ENCODE measurements at regions not wholly inside any gene's neighbourhood (a gene's known extent, or its start where the extent isn't known, plus 50 kb on each side); places are given as distances from the start of the nearest gene placed in this dataset.

DNA sequence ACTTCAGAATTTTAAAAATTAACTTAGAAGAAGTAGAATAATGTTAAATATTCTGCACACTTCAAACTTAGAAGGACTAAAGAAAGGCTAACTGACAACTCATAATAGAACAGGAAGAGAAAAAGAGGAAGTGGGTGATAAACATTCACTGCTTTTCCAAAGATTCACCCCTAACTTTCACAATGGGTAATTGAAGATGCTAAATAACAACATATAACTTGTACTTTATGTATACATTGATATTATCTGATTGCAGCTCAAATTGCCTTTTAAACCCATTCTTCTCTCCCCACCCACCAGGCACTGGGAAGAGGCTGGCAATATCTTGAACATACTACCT lies 376.6 kb downstream of the EFNA5 start:
- Histone ChIP-seq H3K4me3 (no peak overlapping the region), H3K27ac (no peak overlapping the region), H3K36me3 (no peaks in the 10 kb centered on the region), H3K9me3 (no peaks in the 10 kb centered on the region), H3K27me3 (no peaks in the 10 kb centered on the region), H3K4me1 (no peaks in the 10 kb centered on the region)
- DNase-seq: no peak
- intact Hi-C loops (cut with DNase I; ENCODE audit: low total_unique reads): no loop called here
- TF ChIP-seq, protein P1, sequence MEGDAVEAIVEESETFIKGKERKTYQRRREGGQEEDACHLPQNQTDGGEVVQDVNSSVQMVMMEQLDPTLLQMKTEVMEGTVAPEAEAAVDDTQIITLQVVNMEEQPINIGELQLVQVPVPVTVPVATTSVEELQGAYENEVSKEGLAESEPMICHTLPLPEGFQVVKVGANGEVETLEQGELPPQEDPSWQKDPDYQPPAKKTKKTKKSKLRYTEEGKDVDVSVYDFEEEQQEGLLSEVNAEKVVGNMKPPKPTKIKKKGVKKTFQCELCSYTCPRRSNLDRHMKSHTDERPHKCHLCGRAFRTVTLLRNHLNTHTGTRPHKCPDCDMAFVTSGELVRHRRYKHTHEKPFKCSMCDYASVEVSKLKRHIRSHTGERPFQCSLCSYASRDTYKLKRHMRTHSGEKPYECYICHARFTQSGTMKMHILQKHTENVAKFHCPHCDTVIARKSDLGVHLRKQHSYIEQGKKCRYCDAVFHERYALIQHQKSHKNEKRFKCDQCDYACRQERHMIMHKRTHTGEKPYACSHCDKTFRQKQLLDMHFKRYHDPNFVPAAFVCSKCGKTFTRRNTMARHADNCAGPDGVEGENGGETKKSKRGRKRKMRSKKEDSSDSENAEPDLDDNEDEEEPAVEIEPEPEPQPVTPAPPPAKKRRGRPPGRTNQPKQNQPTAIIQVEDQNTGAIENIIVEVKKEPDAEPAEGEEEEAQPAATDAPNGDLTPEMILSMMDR (IDR thresholded peaks at IDR 0.05): no peak

DNA sequence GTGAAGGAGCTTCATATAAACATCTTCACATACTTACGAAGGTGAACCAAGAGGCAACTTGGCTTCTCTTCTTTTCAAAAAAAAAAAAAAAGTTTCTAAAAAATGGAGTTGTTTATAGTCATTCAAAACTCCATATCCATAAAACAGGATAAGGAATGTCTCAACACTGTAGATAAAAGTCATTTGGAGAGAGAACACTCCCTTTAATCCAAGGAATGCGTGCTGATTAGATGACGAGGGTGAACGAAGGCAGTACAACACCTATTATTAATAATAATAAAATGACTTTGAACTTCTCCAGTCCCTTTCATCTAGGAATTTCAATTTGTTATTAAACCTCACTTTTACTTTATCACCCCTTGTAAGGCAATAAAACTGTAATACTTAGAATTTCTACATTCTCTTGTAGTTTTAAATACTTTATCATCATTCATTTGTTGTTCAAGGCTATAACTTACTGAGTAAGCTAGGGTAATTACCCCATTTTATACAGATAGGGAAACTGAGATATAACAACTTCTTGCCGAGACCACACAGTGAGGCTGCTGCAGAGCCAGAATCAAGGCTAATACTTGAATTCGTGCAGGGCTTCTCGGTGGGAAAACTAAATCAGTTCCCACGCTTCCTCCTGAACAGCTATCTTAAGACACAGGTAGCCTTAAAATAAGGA lies 377.1 kb downstream of the EFNA5 start:
- intact Hi-C loops (cut with DNase I; ENCODE audit: low total_unique reads): no loop called here
- no peaks in the 10 kb centered on the region for H3K4me1 ChIP-seq
- no peaks in the 10 kb centered on the region for H3K36me3 ChIP-seq
- H3K9me3 ChIP-seq: no peaks in the 10 kb centered on the region
- H3K4me3 ChIP-seq: no peak overlapping the region
- DNase-seq: no peak
- H3K27me3 ChIP-seq: no peaks in the 10 kb centered on the region
- TF ChIP-seq, protein P1 (IDR thresholded peaks at IDR 0.05): no peak
- no peak overlapping the region for H3K27ac ChIP-seq

DNA sequence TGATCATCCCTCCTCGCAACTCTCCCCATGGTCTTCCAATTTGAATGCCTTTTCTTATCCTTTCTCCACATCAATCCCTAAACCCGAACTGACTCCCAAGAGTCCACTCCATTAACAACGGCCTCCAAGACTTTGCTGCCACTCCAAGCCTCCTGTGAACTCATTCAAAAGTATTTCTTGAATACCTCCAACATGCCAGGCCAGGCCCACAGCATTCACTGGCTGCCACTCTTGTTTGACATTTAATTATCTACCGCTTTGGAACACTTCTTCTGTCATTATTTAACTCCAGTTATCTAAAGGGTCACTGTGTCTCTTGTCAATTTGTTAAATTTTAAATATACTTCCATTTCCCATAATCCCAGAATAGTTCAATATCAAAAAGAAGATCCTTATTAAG lies 378.9 kb downstream of the EFNA5 start:
- no peaks in the 10 kb centered on the region for H3K9me3 ChIP-seq
- H3K36me3 ChIP-seq: no peaks in the 10 kb centered on the region
- DNase-seq: no peak
- TF ChIP-seq, protein P1 (IDR thresholded peaks at IDR 0.05): no peak
- no peaks in the 10 kb centered on the region for H3K27me3 ChIP-seq
- H3K4me3 ChIP-seq: no peak overlapping the region
- no peak overlapping the region for H3K27ac ChIP-seq
- H3K4me1 ChIP-seq: no peaks in the 10 kb centered on the region
- intact Hi-C loops (cut with DNase I; ENCODE audit: low total_unique reads): no loop called here

DNA sequence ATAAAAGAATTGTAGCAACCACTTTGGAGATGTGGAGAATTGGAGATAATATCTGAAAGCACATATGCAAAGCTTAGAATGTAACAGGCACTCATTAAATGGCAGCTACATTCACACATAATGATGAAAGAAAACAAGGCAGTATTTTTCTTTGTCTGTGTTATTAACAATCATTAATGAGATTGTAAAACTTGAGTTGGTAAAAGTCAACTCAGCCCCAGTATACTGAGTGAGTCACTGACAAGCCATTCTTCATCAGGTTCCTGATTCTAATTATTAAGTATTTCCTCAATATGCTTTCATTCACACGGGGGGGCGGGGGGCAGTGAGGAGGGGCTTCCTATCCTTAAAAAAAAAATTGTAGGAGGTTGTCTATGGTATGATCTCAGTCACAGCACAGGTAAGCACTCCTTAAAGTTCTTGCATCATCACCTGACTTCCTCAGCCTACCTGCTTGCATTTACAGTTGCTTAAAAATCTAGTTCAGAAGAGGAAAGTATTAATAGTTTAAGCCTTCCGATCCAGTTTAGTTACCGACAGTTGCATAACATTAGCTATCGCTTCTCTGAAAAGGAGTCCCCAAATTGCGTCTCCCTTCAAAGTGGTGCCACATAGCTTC lies 379.8 kb downstream of the EFNA5 start:
- H3K9me3 ChIP-seq: no peaks in the 10 kb centered on the region
- H3K27ac ChIP-seq: no peak overlapping the region
- H3K36me3 ChIP-seq: no peaks in the 10 kb centered on the region
- no peak for DNase-seq
- no peaks in the 10 kb centered on the region for H3K27me3 ChIP-seq
- H3K4me3 ChIP-seq: no peak overlapping the region
- TF ChIP-seq, protein P1 (IDR thresholded peaks at IDR 0.05): no peak
- intact Hi-C loops (cut with DNase I; ENCODE audit: low total_unique reads): no loop called here
- H3K4me1 ChIP-seq: no peaks in the 10 kb centered on the region

DNA sequence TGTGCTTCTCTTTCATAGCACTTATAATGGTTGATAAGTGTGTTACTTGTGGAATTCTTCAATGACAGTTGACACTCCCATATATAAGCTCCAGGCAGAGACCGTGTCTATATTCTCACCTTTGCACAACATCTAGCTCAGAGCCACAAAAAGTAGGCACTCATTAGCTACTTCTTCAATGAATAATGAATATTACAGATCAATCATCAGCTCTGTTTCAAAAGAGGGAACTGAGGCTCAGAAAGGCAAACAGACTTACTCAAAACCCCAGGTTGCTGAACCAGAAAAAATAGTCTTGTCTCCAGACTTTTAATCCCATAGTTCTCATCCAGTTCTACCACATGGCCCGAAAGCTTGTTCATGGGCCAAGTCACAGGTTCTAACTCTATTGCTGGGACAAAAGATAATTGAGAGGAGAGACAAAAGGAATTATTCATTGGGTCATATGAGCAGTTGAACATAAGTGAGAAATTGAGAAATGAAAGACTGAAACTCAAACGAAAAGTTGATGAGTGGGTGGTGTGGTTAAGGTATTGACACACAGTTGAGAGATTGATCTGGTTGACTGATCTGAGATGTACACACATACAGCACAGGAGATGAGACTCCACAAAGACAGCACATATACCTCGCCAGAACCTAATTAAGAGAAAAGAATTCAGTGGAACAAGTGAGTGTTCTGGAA lies 381.6 kb downstream of the EFNA5 start:
- Histone ChIP-seq H3K36me3 (no peaks in the 10 kb centered on the region), H3K4me1 (no peaks in the 10 kb centered on the region), H3K27me3 (no peaks in the 10 kb centered on the region), H3K27ac (no peak overlapping the region), H3K4me3 (no peak overlapping the region), H3K9me3 (no peaks in the 10 kb centered on the region)
- intact Hi-C loops (cut with DNase I; ENCODE audit: low total_unique reads): no loop called here
- no peak for DNase-seq
- TF ChIP-seq, protein P1 (IDR thresholded peaks at IDR 0.05): no peak
